ENCODE measurements at regions not wholly inside any gene's neighbourhood (a gene's known extent, or its start where the extent isn't known, plus 50 kb on each side); places are given as distances from the start of the nearest gene placed in this dataset.

DNA sequence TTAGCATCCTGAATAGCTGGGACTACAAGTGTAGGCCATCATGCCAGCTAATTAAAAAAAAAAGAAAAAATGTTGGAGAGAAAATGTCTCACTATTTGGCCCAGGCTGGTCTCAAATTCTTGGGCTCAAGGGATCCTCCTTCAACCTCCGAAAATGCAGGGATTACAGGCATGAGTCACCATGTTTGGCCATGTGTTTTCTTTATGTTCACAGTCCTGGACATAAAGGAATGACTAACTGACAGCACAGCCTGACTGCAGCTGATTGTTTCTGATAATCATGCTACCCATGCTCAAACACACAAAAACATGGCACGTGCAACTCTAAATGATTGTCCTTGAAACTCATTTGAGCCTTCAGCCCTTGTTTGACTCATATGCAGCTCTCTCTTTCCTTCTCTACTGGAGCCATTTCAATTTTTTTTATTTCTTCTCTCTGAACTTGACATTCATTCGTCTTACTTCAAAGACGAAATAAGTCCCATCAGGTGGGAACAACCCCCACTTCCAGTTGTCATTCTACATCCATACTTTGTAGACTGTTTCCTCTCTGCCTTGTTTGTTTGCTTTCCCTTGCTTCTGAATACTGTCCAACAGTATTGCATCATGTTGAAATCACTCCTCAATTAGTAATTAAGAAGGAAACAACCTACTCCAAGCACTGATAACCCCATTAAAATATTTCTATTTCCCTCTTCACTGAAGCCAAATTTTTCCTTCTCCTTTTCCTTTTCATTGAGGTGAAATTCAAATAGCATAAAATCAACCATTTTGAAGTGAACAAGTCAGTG lies 413.0 kb downstream of the BMP2 start:
- Mint-ChIP-seq H3K4me1 (no peaks in the 10 kb centered on the region), H3K36me3 (no peaks in the 10 kb centered on the region), H3K27me3 (no peaks in the 10 kb centered on the region), H3K27ac (no peak overlapping the region), H3K9me3 (peaks cover 8 to 35% (median 19%) of the 10 kb centered on the region in 8 donors), H3K4me3 (no peak overlapping the region)
- no peaks in the 10 kb centered on the region for H3K27me3 ChIP-seq (ENCODE audit: insufficient read depth, low read length)
- ChIA-PET CTCF (ENCODE audit: partially characterized antibody) (no interaction called here), POLR2A (ENCODE audit: partially characterized antibody) (interaction anchor here (0.6 kb wide), 1 partner anchor 10 kb away, joined by 3 read pairs; no protein-coding TSS in a partner anchor)
- intact Hi-C loops (cut with micrococcal nuclease): no loop called here
- peaks cover 0 to 3% of the 10 kb centered on the region in 2 donors for H3K9me3 ChIP-seq (ENCODE audit: control insufficient read depth in 1 of 2, low read length in 2 of 2)
- H3K4me1 ChIP-seq (ENCODE audit: insufficient read depth, low read length): no peaks in the 10 kb centered on the region
- no peak overlapping the region for H3K4me3 ChIP-seq (ENCODE audit: low read length in 2 of 2)
- DNase-seq: no peak
- H3K27ac ChIP-seq (ENCODE audit: low read depth, low read length): no peak overlapping the region
- H3K36me3 ChIP-seq (ENCODE audit: insufficient read depth, low read length): no peaks in the 10 kb centered on the region

DNA sequence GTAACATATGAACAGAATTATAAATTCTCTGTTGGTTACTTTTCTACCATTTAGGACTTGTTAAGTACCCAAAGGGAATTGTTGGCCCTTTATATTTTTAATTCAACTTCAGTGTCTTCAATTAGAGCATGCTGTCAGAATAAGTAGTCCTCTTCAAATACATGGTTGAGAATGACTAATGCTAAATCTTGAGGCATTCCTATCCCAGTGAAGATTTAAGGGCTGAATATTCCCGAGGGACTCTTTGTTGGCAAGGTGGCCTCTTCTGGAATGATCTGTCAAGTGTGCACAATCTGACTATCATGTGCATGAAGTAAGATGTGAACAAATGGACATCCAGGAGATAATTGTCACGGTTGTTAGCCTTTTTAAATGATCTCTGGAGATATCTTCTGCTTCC lies 421.7 kb downstream of the BMP2 start:
- H3K27ac ChIP-seq (ENCODE audit: low read depth, low read length): no peak overlapping the region
- H3K27me3 Mint-ChIP-seq: no peaks in the 10 kb centered on the region
- no peaks in the 10 kb centered on the region for H3K4me1 ChIP-seq (ENCODE audit: insufficient read depth, low read length)
- H3K4me1 Mint-ChIP-seq: no peaks in the 10 kb centered on the region
- intact Hi-C loops (cut with micrococcal nuclease): no loop called here
- DNase-seq: no peak
- no peaks in the 10 kb centered on the region for H3K27me3 ChIP-seq (ENCODE audit: insufficient read depth, low read length)
- H3K4me3 ChIP-seq (ENCODE audit: low read length in 2 of 2): no peak overlapping the region
- CTCF ChIA-PET (ENCODE audit: partially characterized antibody): no interaction called here
- no peak overlapping the region for H3K27ac Mint-ChIP-seq
- POLR2A ChIA-PET (ENCODE audit: partially characterized antibody): no interaction called here
- no peaks in the 10 kb centered on the region for H3K36me3 Mint-ChIP-seq
- no peaks in the 10 kb centered on the region for H3K36me3 ChIP-seq (ENCODE audit: insufficient read depth, low read length)
- no peaks in the 10 kb centered on the region for H3K9me3 ChIP-seq (ENCODE audit: control insufficient read depth in 1 of 2, low read length in 2 of 2)
- H3K9me3 Mint-ChIP-seq: peaks cover 7 to 17% (median 13%) of the 10 kb centered on the region in 8 donors
- H3K4me3 Mint-ChIP-seq: no peak overlapping the region

DNA sequence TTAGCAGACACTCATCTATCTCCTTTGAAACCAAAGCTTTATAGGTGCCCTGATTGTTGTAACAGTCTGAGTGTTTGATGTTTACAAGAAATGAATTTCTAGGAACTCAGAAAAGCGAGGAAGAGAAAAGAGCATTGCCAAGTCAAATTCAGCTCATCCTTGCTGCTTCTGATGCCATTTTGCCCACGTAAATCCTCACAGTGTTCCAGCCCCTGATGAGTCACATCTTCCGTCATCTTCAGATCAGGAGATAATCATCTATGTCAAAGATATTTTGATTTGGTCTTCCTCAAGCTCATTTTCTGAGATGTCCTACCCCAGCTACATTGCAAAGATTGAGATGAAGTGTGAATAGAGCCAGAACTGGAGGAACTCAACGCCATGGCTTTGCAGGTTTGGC lies 426.2 kb downstream of the BMP2 start:
- Histone ChIP-seq H3K4me3 (ENCODE audit: low read length in 2 of 2) (no peak overlapping the region), H3K27ac (ENCODE audit: low read depth, low read length) (no peak overlapping the region), H3K27me3 (ENCODE audit: insufficient read depth, low read length) (no peaks in the 10 kb centered on the region), H3K9me3 (ENCODE audit: control insufficient read depth in 1 of 2, low read length in 2 of 2) (no peaks in the 10 kb centered on the region), H3K36me3 (ENCODE audit: insufficient read depth, low read length) (no peaks in the 10 kb centered on the region), H3K4me1 (ENCODE audit: insufficient read depth, low read length) (no peaks in the 10 kb centered on the region)
- H3K27me3 Mint-ChIP-seq: no peaks in the 10 kb centered on the region
- no peaks in the 10 kb centered on the region for H3K4me1 Mint-ChIP-seq
- H3K27ac Mint-ChIP-seq: no peak overlapping the region
- H3K9me3 Mint-ChIP-seq: peaks cover 3 to 18% (median 7%) of the 10 kb centered on the region in 8 donors
- intact Hi-C loops (cut with micrococcal nuclease): no loop called here
- CTCF ChIA-PET (ENCODE audit: partially characterized antibody): no interaction called here
- no peak for DNase-seq
- POLR2A ChIA-PET (ENCODE audit: partially characterized antibody): no interaction called here
- no peaks in the 10 kb centered on the region for H3K36me3 Mint-ChIP-seq
- no peak overlapping the region for H3K4me3 Mint-ChIP-seq

DNA sequence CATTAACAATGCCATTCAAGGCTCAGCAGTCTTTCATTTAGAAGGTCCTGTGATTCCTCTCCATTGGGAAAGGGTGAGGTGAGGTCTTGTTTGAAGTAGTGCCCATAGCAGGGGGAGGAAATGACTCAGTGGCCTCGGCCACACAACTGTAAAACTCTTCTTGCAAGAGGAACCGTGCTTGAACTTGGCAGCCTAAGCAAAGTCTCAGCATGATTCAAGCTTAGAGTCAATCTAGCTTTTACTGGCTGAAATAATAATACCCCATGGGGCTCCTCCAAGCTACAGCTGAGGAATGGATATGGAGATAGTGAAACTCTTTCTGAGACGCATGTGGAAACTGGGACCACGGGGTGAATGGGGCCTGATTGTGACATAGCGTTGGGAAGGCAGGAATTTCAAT lies 428.2 kb downstream of the BMP2 start:
- POLR2A ChIA-PET (ENCODE audit: partially characterized antibody): no interaction called here
- Mint-ChIP-seq H3K36me3 (no peaks in the 10 kb centered on the region), H3K4me3 (no peak overlapping the region), H3K9me3 (peaks cover 2 to 11% (median 6%) of the 10 kb centered on the region in 8 donors), H3K27ac (no peak overlapping the region), H3K27me3 (no peaks in the 10 kb centered on the region), H3K4me1 (no peaks in the 10 kb centered on the region)
- CTCF ChIA-PET (ENCODE audit: partially characterized antibody): no interaction called here
- intact Hi-C loops (cut with micrococcal nuclease): no loop called here
- Histone ChIP-seq H3K9me3 (ENCODE audit: control insufficient read depth in 1 of 2, low read length in 2 of 2) (no peaks in the 10 kb centered on the region), H3K4me3 (ENCODE audit: low read length in 2 of 2) (no peak overlapping the region), H3K4me1 (ENCODE audit: insufficient read depth, low read length) (no peaks in the 10 kb centered on the region), H3K27me3 (ENCODE audit: insufficient read depth, low read length) (no peaks in the 10 kb centered on the region), H3K27ac (ENCODE audit: low read depth, low read length) (no peak overlapping the region), H3K36me3 (ENCODE audit: insufficient read depth, low read length) (no peaks in the 10 kb centered on the region)
- DNase-seq: no peak

DNA sequence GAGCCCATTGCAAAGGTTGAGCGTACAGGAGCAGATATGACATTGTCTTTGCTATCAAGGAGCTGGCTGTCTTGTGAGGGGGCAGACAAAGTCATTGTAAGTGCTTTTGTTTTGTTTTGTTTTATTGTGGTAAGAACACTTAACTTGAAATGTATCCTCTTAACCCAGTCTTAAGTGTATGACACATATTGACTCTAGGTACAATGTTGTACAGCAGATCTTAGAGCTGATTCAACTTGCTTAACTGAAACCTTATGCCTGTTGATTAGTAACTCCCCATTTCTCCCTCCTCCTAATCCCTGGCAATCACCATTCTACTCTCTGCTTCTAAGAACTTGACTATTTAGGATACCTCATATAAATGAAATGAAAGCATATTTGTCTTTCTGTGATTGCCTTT lies 429.0 kb downstream of the BMP2 start:
- no peaks in the 10 kb centered on the region for H3K27me3 ChIP-seq (ENCODE audit: insufficient read depth, low read length)
- no peaks in the 10 kb centered on the region for H3K9me3 ChIP-seq (ENCODE audit: control insufficient read depth in 1 of 2, low read length in 2 of 2)
- Mint-ChIP-seq H3K27me3 (no peaks in the 10 kb centered on the region), H3K9me3 (peaks cover 2 to 10% (median 5%) of the 10 kb centered on the region in 8 donors), H3K27ac (no peak overlapping the region), H3K4me1 (no peaks in the 10 kb centered on the region), H3K4me3 (no peak overlapping the region), H3K36me3 (no peaks in the 10 kb centered on the region)
- ChIA-PET POLR2A (ENCODE audit: partially characterized antibody) (no interaction called here), CTCF (ENCODE audit: partially characterized antibody) (no interaction called here)
- no peaks in the 10 kb centered on the region for H3K4me1 ChIP-seq (ENCODE audit: insufficient read depth, low read length)
- no peak for DNase-seq
- no peaks in the 10 kb centered on the region for H3K36me3 ChIP-seq (ENCODE audit: insufficient read depth, low read length)
- no peak overlapping the region for H3K4me3 ChIP-seq (ENCODE audit: low read length in 2 of 2)
- no peak overlapping the region for H3K27ac ChIP-seq (ENCODE audit: low read depth, low read length)
- intact Hi-C loops (cut with micrococcal nuclease): no loop called here

DNA sequence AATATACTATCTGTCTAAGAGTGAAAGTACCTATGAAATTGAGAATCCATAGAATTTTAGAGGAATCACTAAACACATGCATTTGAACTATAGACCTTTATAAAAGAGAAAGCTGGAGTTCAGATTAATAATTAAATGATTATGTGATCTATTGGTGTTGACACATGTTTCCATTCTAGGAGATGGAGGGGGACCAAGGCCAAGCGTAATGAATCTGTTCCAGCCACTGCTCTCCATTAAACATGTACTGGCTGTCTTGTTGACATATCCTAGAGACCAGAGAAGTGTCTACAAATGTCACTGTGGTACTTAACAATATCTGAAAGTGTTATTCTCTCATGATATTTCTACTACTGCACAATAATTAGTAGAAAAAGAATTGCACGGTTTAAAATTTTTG lies 432.4 kb downstream of the BMP2 start:
- no peaks in the 10 kb centered on the region for H3K9me3 ChIP-seq (ENCODE audit: control insufficient read depth in 1 of 2, low read length in 2 of 2)
- no peaks in the 10 kb centered on the region for H3K36me3 ChIP-seq (ENCODE audit: insufficient read depth, low read length)
- ChIA-PET POLR2A (ENCODE audit: partially characterized antibody) (no interaction called here), CTCF (ENCODE audit: partially characterized antibody) (no interaction called here)
- Mint-ChIP-seq H3K9me3 (peaks cover 3 to 12% (median 4%) of the 10 kb centered on the region in 8 donors), H3K4me3 (no peak overlapping the region), H3K4me1 (no peaks in the 10 kb centered on the region), H3K27me3 (no peaks in the 10 kb centered on the region), H3K36me3 (no peaks in the 10 kb centered on the region), H3K27ac (no peak overlapping the region)
- no peaks in the 10 kb centered on the region for H3K27me3 ChIP-seq (ENCODE audit: insufficient read depth, low read length)
- no peak overlapping the region for H3K4me3 ChIP-seq (ENCODE audit: low read length in 2 of 2)
- intact Hi-C loops (cut with micrococcal nuclease): no loop called here
- DNase-seq: no peak
- H3K27ac ChIP-seq (ENCODE audit: low read depth, low read length): no peak overlapping the region
- H3K4me1 ChIP-seq (ENCODE audit: insufficient read depth, low read length): no peaks in the 10 kb centered on the region

DNA sequence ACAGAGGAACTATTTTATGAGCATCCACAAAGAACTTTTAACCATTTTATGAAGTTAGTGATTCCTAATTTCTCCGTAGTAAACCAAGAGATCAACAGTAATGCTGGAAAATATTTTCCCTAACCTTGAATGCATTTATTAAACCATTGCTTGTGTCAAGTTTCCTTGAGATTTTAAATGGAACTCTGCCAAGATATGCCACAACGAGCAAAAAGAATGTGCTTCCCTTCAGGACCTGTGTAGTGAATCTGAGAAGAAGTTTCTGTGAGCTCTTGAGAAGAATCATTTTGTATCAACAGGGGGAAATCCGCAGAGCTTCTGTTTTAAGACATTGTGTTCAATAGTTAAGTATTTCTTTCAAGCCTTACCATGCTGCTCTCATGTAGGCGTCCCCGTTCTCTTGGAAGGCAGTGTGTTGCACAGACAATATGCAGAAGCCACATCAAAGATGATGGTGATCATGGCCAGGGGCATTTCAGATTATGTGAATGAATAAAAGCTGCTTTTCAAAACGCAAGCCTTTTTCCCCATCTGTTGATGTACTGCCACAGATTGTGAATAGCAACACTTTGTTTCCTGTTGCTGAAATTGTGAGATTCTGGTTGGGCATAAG lies 439.8 kb downstream of the BMP2 start:
- Mint-ChIP-seq H3K4me3 (no peak overlapping the region), H3K27ac (no peak overlapping the region), H3K4me1 (no peaks in the 10 kb centered on the region), H3K36me3 (no peaks in the 10 kb centered on the region), H3K9me3 (peaks cover 3 to 13% (median 10%) of the 10 kb centered on the region in 8 donors), H3K27me3 (no peaks in the 10 kb centered on the region)
- DNase-seq: no peak
- ChIA-PET POLR2A (ENCODE audit: partially characterized antibody) (no interaction called here), CTCF (ENCODE audit: partially characterized antibody) (no interaction called here)
- Histone ChIP-seq H3K4me3 (ENCODE audit: low read length in 2 of 2) (no peak overlapping the region), H3K36me3 (ENCODE audit: insufficient read depth, low read length) (no peaks in the 10 kb centered on the region), H3K9me3 (ENCODE audit: control insufficient read depth in 1 of 2, low read length in 2 of 2) (no peaks in the 10 kb centered on the region), H3K4me1 (ENCODE audit: insufficient read depth, low read length) (no peaks in the 10 kb centered on the region), H3K27me3 (ENCODE audit: insufficient read depth, low read length) (no peaks in the 10 kb centered on the region), H3K27ac (ENCODE audit: low read depth, low read length) (no peak overlapping the region)
- intact Hi-C loops (cut with micrococcal nuclease): no loop called here
